HG03558 (cell line): ENCODE measurements at regions not wholly inside any gene's neighbourhood (a gene's known extent, or its start where the extent isn't known, plus 50 kb on each side); places are given as distances from the start of the nearest gene placed in this dataset.

Experiments used
- ATAC-seq: cut with Tn5 transposase; IDR thresholded peaks from one replicate; pipeline ENCODE4 v1.9.1; 2021; ENCODE audit warnings: moderate number of reproducible peaks; ENCODE audit not compliant: unreplicated experiment; ENCODE audit errors: extremely low read depth

GRCh38 chr18:55875371-55875901 lies 287.4 kb upstream of the TCF4 start:
- ATAC-seq: no peak

GRCh38 chr18:55869556-55870501 lies 281.8 kb upstream of the TCF4 start:
- no peak for ATAC-seq

- no peak for ATAC-seq
Measured at GRCh38 chr18:55868909-55869308, 280.9 kb upstream of the TCF4 start.

GRCh38 chr18:55866886-55867285 lies 278.9 kb upstream of the TCF4 start:
- no peak for ATAC-seq

- no peak for ATAC-seq
Measured at GRCh38 chr18:55866006-55866405, 278.0 kb upstream of the TCF4 start.

GRCh38 chr18:55864281-55864680 lies 276.3 kb upstream of the TCF4 start:
- no peak for ATAC-seq

- no peak for ATAC-seq
Measured at GRCh38 chr18:55863876-55864275, 275.9 kb upstream of the TCF4 start.

GRCh38 chr18:55863391-55863706 lies 275.4 kb upstream of the TCF4 start:
- ATAC-seq: no peak

- no peak for ATAC-seq
Measured at GRCh38 chr18:55862693-55863390, 274.9 kb upstream of the TCF4 start.

- ATAC-seq: no peak
Measured at GRCh38 chr18:55861266-55861665, 273.3 kb upstream of the TCF4 start.

GRCh38 chr18:55858661-55859515 lies 270.9 kb upstream of the TCF4 start:
- ATAC-seq: no peak

GRCh38 chr18:55857956-55858355 lies 270.0 kb upstream of the TCF4 start:
- ATAC-seq: no peak

GRCh38 chr18:55857409-55857808 lies 269.4 kb upstream of the TCF4 start:
- ATAC-seq: no peak

GRCh38 chr18:55856679-55857078 lies 268.7 kb upstream of the TCF4 start:
- ATAC-seq: no peak

- no peak for ATAC-seq
Measured at GRCh38 chr18:55856229-55856628, 268.2 kb upstream of the TCF4 start.

GRCh38 chr18:55853268-55853667 lies 265.3 kb upstream of the TCF4 start:
- no peak for ATAC-seq

GRCh38 chr18:55850904-55851303 lies 262.9 kb upstream of the TCF4 start:
- ATAC-seq: no peak

- no peak for ATAC-seq
Measured at GRCh38 chr18:55849391-55849790, 261.4 kb upstream of the TCF4 start.

- no peak for ATAC-seq
Measured at GRCh38 chr18:55847960-55848359, 260.0 kb upstream of the TCF4 start.

- ATAC-seq: no peak
Measured at GRCh38 chr18:55845221-55845620, 257.2 kb upstream of the TCF4 start.
